HG03439 (cell line): ENCODE measurements at regions not wholly inside any gene's neighbourhood (a gene's known extent, or its start where the extent isn't known, plus 50 kb on each side); places are given as distances from the start of the nearest gene placed in this dataset.
A peak's percentile ranks its signal among the peaks of the same experiment; 100 is the strongest.
"Not testable (repeated sequence)": the region's sequence is repeated elsewhere in the genome, so short reads cannot be mapped to it uniquely, and the experiment has no call there.

Experiments used
- ATAC-seq: cut with Tn5 transposase; IDR thresholded peaks from one replicate; pipeline ENCODE4 v1.9.1; 2021; ENCODE audit warnings: mild to moderate bottlenecking, moderate library complexity; ENCODE audit not compliant: unreplicated experiment

DNA sequence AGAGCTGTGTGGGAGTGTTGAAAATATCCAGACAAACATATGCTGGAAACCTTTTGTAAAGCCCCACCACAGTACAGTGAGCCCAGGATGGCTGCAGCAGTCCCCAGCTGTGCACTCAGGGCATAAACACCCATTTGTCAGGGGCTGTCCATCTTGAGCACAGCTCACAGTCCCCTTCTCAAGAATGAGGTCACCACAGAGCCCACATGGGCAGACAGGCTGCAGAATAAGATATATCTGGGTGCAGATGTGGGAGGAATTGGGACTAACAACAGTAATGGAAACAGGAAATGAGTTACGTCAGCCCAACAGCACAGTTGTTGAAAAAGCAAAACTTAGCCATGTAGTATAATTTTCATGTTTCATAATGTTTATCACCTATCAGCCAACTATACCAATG is 219.6 kb downstream of the ETAA1 start:
- ATAC-seq = peak; percentile 80

DNA sequence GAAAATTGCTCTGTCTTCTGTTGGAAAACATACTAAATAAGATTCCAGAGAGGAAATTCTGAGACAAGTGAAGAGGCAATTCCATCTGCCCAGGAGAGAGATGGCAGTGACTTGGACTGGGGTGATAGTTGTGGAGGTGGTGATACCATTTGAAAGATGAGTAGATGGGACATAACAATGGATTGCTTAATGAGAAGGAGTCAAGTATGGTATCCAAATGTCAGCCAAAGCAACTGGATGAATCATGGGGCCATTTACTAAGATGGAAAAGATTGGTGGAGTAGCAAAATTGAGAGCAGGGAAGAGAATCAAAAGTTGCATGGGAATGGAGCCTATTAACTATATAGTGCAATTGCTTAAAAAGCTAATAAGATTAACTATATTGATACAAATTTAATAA is 222.1 kb downstream of the ETAA1 start:
- ATAC-seq = no peak

DNA sequence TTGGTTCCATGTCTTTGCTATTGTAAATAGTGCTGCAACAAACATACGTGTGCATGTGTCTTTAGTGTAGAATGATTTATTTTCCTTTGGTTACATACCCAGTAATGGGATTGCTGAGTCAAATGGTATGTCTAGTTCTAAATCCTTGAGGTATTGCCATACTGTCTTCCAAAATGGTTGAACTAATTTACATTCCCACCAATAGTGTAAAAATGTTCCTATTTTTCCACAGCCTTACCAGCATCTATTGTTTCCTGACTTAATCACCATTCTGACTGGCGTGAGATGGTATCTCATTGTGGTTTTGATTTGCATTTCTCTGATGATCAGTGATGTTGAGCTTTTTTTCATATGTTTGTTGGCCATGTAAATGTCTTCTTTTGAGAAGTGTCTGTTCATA is 226.6 kb downstream of the ETAA1 start:
- not testable (repeated sequence) for ATAC-seq

DNA sequence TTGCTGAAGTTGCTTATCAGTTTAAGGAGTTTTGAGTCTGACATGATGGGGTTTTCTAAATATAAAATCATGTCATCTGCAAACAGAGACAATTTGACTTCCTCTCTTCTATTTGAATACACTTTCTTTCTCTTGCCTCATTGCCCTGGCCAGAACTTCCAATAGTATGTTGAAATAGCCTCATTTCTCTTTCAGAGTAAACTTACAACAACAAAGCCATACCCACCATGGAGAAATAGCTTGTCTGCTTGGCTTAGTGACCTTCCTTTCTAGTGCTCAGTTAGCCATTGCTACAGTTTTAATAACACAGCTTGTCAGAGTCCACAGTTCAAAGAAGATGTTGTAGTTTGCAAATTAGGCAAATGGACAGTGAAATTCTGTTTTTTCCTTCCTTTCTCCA is 228.0 kb downstream of the ETAA1 start:
- no peak for ATAC-seq

DNA sequence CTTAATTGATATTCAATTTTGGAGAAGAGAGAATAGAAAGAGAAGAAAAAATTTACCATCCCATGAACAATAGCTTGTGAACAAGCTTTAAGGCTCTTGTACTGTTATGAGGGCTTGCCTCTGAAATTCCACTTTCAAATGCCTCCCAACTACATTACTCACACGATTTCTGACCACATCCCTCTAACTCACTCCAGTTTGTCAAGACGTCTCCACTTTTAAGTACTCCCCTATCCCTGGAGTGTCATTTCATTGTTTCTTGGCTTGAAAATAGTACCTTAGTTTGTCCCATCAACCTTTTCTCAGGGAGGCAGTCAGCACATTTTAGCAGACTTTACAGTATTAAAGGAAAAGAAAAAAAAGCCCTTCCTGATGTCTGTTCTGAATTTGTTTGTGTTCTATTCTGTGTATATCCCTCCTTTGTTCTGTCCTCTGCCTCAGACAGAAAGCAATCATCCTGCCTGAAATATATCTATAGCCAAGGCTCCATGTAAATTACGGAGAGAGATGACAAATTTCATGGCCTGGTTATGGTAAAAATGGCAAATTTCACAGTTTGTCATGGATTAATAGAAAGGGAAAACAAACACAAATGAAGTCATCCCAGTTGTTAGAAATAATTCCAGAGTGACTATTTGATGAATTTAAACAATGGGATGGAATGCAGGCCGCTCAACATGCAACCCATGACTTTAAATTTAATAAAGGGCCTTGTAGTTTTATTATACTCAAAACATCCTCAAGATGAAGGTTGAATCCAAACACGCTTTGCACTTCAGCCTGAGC is 228.8 kb downstream of the ETAA1 start:
- ATAC-seq = no peak

DNA sequence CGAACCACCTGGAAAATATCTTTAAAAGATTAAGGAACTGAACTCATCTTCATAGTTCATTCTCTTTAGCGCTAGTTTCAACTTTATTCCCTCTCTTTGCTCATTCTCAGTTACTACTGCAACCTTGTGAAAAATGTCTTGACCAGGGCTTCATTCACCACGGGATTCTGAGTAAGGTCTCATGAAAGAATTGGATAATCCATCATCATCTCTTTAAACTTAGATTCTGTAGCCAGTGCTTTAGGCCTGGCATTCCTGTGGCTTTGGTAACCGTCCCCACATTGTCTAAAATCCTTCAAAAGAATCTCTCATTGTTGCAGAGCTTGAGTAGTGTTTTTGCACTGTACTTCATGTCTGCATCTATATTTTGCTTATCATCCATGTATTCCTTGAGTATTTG is 229.5 kb downstream of the ETAA1 start:
- no peak for ATAC-seq

DNA sequence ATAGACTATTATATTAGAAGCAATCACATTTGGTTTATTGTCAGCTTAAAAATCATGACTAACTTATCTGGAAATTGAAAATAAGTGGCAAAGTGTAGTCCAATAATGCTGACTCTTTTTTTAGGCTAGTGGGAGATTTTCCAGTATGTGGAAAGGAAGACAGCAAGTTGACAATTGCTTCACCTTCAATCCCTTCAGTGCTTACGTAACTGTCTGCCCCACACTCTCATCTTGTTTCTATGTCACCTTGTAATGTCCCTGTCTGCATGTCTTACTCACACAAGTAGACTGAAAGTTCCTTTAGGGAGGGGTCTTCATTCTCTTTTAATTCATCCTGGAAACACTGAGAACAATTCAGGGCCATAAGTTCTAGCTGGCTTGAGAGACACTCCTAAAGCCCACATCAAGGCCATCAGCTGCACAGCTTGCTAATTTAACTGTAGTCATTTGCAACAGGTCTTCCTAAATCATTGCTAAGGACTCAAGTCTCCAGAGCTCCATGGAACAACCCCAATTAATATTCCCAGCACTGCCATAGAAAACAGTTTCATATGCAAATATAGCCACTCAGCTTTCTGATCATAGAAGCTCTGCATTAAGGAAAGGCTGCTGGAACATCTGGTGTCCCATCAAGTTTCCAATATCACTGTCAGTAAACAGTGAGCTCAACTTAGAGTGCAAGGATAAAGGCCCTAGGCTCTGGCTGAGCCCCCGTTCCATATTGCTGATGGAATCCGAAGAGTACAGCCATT is 230.5 kb downstream of the ETAA1 start:
- no peak for ATAC-seq

DNA sequence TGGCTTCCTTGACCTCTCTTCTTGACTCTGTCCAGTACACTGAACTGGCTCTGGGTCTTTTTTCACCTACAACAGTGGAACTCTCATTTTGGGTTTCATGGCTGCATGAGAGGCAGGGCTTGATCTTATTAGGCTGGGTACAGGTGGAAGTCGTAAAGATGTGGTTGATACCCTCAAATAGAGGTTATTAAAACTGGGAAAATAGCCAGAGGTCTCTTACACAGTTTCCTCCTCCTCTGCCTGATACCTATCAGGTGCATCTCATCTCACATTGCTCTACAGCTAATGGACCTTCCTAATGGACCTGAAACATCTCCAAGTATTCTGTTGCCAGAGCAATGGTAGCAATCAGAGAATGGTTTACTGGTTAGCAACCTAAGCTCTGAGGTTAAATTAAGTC is 231.8 kb downstream of the ETAA1 start:
- no peak for ATAC-seq

DNA sequence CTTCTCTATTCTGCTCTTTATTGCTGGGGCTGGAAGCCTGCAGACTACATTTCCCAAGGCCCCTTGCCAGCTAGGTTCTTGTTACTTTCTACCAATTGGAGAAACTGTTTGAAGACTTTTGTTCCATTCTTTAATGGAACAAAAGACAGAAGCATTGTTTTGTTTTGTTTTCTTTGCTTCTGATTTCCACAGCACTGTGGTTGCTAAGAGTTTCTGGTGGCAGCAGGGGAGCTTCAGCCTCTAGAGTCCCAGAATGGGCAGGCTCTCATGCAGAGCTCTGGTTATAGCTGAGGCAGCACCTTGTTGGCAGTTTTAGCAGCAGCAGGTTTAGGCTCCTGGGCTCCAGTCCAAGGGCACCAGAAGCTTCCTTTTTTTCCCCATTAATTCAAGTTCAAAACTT is 234.3 kb downstream of the ETAA1 start:
- no peak for ATAC-seq

DNA sequence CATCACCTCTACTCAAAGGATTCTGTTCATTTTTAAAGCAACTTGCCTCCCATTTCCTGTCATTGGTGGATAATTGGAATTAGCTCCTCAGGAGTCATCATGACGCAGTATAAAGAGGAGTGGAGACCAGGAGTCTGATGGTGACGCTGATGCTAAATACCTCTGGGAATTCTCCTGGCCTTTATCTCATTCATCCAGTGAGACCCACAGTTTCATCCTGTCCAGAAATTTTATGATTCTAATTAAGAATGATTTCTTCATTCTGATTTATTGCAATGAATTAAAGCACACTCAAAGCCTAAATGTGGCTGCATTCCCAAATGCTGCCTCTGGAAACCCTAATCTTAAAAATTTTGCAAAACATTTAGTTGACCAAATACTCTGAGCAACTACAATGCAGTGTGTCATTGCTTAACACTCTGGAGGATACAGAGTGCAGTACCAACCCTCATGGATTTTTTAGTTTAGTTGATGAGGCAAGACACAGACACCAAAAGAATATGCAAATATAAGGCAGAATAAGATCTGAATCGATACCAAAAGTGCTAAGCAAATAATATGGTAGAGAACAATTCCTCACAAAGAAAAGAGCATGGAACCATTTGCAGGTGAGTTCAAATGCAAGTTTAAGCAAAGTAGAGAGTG is 236.2 kb downstream of the ETAA1 start:
- ATAC-seq = no peak

DNA sequence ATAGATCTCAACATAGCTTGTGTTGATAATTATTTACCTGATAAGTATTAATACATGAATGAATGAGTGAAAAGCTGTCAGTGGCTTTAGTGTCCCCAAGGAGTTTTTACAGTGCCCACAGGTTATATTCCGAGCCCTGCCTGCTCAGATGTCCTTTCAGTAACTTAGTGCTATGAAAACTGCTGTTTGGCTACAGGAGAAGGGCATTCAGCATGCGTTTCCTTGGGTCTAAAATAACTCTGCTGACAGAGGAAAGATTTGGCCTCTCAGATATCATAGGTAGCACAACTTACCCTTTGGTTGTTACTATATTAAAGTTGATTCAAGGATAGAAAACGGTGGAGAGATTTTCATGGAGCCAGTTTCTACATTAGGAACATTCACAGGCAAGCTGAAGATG is 241.0 kb downstream of the ETAA1 start:
- no peak for ATAC-seq

DNA sequence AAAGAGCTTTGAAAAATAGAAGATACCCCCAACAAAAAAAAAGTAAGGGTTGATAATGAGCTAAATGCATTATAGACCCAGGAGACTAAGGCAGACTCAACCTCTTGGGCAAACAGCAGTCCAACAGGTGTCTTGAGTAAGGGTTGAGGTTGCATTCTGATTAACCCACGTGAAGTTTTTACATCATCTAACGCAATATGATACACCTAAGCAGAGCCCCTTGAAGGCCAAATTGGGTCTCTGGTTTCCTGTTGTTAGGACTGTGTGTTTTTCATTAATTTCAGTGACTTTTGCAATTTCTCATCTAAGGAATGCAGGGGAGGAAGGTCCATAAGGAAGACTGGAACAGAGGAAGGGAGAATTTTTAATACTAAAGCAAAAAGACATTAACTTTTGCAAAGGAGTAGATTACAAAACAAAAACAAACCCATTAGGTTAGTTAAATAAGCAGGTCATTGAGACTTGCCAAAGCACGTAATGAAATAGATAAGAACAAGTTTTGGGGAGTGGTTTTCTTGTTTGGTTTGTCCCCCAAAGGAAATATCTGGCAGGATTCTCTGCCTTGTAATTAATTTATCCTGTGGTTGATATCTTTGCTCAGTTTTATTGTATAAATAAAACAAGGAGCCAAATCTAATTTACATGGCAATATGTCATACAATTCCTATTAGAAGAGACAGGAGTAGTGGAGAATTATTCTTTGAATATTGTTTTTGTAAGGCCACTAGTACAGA is 244.3 kb downstream of the ETAA1 start:
- ATAC-seq = no peak

DNA sequence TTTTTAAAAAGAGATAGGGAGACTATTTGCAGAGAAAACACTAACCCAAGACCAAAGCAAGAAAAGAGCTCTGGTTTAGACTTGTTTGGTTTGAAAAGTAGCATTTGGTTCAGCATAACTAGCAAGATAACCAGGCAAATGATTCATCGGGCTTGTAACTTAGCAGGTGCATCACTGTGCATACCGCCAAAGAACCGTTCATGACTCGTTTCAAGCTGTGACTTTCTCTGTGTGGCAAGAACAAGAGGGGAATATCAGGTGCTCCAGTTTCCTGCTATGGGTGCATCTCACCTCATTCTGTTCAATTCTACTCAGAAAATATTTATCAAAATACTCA is 244.9 kb downstream of the ETAA1 start:
- no peak for ATAC-seq

DNA sequence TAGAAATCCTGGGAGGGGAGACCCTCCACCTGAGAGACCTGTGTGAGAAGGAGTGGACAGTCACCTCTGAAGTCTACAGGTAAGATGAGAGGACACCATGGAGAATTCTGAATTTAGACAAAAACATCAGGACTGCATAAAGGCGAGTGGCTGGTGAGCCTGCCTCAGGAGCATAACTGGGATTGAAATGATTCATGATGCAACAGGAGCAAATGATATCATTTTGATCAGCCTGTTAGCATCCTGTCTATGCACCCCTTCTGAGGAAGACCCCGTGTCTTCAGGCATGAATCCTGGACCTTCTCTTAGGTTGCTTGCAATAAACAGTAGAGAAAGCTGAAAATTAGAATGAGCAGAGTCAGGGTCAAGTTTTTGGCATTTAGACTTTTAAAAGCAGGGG is 245.8 kb downstream of the ETAA1 start:
- no peak for ATAC-seq

DNA sequence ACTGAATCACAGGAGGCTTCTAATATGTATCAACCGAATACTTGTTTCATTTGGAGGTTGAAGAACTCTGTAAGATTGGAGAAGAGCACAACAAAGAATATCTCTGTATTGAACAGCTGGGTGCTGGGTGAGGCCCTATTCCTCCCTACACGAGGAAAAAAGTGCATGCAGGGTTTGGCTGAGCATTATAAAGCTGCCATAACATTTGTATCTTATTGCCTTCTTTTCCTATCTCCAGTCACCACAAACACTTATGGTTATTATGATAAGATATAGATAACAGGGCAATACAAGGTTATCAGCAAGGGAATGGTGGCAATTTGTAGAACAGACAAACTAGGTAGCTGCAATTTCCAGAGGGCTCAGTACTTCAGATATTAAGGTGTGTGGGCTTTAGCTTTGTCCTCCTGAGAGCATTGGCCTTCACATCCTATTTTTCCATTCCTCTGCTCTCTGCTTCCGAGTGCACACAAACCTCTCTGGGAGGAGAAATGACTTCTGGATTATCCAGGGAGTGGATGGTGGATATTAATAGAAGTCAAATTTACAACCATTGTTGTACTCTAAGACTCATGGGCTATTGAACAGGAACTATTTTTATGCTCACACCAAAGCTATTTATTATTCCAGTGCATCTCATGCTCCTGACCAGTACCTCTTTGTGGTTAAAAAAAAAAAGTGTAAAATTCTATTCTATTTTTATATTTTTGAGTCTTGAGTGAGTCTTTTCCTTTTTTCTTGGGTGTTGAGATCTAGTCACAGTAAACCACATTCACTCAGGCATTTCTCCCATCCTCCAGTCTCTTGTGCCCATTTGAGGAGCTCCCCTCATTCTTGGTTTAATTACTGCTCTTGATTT is 248.4 kb downstream of the ETAA1 start:
- ATAC-seq = no peak

DNA sequence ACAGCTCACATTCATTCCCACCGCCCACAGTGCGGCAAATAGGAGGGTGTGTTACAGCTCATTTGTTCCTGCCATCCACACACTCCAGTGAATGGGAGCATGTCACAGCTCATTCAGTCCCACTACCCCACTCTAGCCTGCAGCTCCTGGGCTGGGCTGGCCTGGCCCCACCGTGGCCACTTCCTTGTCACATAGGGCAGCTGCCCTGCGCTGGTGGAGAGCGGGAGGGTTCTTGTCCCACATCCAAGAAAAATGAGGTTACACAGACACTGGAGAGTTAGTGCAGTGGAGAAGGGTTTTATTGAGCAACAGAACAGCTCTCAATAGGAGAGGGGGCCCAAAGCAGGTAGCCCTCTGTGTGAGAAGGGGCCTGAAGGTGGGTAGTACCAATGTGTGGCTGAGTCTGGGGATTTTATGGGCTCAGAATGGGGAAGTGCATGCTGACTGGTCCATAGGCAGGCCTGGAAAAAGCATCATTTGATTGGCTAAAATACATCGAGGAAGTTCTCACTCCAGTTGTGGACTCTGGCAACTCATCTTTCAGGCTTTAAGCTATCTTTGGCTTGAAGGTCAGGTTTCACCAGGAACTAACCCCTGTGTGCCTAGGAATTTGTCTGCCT is 249.7 kb downstream of the ETAA1 start:
- ATAC-seq = no peak

DNA sequence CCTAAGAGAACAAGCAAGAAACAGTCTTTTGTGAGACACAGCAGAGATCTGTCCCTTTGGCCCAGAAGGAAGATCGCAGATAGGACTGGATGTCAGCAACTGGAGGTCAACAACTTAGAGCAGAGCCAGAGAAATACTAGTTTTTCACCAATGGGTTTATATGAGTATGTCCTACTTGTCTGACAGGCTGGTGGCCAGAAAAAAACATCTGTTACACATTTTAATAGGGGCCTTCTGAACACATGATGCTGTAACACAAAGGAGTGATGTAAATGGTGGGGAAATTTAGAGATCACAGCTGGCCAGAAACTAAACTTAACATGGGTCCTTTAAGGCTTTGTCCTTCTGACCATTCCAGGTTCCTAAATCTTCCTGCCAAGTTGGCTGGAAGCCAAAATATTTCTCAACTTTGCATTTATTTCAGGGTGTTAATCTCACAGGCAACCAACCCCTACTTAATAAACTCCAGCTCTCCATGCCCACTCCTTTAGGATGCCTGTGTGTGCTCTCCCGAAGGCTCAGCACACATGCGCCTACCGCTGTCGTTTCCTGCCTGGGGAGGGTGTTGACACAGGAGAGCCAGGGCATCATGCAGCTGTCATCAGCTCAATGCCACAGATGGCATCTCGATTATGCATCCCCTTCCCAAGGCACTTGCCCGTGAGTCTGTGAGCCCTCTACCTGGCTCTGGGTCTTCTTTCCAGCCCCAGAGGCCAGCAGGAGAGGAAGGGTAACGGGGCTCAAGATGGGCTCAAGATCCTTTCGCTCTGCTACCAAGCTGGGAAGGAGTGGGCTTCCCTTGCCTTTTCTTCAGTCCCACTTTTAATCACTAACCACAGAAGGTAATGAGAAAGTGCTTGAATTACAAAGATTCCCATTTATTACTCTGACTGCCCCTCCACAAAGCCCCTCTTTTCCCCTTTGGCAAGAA is 252.5 kb downstream of the ETAA1 start:
- ATAC-seq = no peak

DNA sequence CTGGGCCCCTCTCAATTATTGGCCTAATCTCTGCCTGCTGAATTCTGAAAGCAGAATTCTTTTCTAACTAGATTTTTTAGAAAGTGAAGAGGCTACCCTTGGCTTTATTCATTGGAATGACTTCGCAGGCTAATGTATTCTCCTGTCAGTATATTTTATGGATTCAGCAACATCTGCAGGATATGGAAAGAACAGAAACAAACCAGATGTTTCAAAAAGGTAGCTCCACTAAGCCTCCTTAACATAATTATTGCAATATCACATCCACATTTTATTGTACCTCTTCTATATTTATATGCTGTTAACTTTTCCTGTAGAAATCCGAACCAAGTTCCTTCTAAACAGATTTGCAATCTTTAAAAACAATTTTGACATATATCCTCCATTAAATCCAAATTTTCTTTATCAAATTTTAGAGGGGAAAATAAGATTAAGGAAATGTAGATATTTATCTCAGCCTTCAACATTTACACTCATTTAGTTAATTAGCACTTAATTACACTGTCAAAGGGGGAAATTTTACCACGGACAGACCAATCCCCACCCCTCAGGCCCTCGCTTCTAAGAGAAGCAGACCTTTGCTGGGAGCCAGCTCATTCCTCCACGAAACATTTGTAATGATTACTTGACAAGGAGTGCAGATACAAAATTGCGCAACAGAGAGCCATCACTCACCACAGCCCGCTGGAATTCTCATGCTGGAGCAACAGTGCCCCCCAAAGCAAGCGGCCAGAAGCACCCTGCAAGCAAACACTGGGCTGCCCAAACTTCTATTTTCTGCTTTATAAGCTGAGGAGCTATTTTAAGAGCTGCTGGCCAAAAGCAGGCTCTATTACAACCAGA is 253.4 kb downstream of the ETAA1 start:
- no peak for ATAC-seq
